ENCODE measurements at regions not wholly inside any gene's neighbourhood (a gene's known extent, or its start where the extent isn't known, plus 50 kb on each side); places are given as distances from the start of the nearest gene placed in this dataset.
A peak's percentile ranks its signal among the peaks of the same experiment; 100 is the strongest.

DNA sequence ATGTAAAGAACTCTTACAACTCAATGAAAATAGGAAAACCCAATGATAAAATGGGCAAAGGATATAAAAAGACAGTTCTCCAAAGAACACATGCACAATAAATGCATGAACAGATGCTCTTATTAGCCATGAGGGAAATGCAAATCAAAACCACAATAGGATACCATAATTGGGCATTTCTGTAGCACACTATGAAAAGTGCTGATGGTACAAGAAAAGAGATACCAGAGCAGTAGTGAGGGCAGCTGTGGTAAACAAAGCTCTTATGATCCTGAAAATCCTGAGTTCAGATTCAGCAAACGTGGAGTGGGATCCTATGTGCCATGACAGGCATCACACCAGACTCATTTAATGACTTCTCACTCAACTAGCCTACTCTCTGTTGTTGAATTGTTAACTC, 96.7 kb upstream of the SLC25A13 start:
- Mint-ChIP-seq H3K4me1 (ENCODE audit: unreplicated experiment) (peaks cover 30% of the 10 kb centered on the region), H3K4me3 (no peak overlapping the region), H3K36me3 (peaks cover 3% of the 10 kb centered on the region), H3K27me3 (no peaks in the 10 kb centered on the region), H3K9me3 (peaks cover 6% of the 10 kb centered on the region), H3K27ac (no peak overlapping the region)
- TF ChIP-seq, protein P1, sequence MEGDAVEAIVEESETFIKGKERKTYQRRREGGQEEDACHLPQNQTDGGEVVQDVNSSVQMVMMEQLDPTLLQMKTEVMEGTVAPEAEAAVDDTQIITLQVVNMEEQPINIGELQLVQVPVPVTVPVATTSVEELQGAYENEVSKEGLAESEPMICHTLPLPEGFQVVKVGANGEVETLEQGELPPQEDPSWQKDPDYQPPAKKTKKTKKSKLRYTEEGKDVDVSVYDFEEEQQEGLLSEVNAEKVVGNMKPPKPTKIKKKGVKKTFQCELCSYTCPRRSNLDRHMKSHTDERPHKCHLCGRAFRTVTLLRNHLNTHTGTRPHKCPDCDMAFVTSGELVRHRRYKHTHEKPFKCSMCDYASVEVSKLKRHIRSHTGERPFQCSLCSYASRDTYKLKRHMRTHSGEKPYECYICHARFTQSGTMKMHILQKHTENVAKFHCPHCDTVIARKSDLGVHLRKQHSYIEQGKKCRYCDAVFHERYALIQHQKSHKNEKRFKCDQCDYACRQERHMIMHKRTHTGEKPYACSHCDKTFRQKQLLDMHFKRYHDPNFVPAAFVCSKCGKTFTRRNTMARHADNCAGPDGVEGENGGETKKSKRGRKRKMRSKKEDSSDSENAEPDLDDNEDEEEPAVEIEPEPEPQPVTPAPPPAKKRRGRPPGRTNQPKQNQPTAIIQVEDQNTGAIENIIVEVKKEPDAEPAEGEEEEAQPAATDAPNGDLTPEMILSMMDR (conservative IDR thresholded peaks at IDR 0.05), result no peak
- DNase-seq (ENCODE audit: extremely low spot score, unreplicated experiment), result no peak

DNA sequence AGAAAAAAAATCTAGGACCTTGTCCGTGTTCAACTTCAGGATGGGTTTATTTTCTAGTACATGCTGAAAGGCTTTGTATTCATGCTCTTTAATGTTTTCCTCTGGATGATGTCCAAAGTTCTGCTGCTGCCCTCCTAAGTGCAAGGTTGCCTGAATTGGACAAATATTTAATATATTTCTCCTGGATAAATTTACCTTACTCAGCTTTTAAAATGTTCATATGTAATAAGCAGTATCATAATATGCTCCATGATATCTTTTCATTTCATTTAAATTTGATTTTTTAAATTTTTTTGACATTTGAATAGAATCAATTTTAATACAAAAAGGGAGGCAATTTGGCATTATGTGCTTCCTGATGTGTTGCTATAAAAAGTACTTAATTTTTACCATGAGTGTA, 95.9 kb upstream of the SLC25A13 start:
- Mint-ChIP-seq H3K27me3 (no peaks in the 10 kb centered on the region), H3K4me1 (ENCODE audit: unreplicated experiment) (peaks cover 30% of the 10 kb centered on the region), H3K36me3 (no peaks in the 10 kb centered on the region), H3K27ac (no peak overlapping the region), H3K9me3 (peaks cover under 1% of the 10 kb centered on the region), H3K4me3 (no peak overlapping the region)
- no peak for DNase-seq (ENCODE audit: extremely low spot score, unreplicated experiment)
- TF ChIP-seq, protein P1 (conservative IDR thresholded peaks at IDR 0.05), result no peak

DNA sequence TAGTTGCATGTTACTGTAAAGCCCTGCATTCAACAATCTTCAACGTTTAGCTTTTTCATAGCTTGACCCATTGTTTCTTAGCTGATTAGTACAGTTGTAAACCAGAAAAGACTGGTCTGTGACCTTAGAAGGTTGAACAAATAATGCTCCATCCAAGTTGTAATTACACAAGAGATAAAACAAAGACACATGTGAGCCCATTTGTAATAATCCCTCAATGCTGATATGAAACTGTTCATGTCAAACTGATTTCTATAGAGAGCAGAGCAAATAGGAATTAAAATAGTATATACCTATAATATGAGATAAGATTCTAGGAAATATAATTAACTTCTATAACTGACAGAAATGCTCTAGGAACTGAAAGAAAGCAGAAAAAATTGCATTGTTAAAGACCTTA, 94.7 kb upstream of the SLC25A13 start:
- TF ChIP-seq, protein P1 (conservative IDR thresholded peaks at IDR 0.05), result no peak
- no peaks in the 10 kb centered on the region for H3K27me3 Mint-ChIP-seq
- H3K36me3 Mint-ChIP-seq, result no peaks in the 10 kb centered on the region
- H3K27ac Mint-ChIP-seq, result no peak overlapping the region
- H3K9me3 Mint-ChIP-seq, result no peaks in the 10 kb centered on the region
- H3K4me3 Mint-ChIP-seq, result no peak overlapping the region
- no peak for DNase-seq (ENCODE audit: extremely low spot score, unreplicated experiment)
- peaks cover 21% of the 10 kb centered on the region for H3K4me1 Mint-ChIP-seq (ENCODE audit: unreplicated experiment)

DNA sequence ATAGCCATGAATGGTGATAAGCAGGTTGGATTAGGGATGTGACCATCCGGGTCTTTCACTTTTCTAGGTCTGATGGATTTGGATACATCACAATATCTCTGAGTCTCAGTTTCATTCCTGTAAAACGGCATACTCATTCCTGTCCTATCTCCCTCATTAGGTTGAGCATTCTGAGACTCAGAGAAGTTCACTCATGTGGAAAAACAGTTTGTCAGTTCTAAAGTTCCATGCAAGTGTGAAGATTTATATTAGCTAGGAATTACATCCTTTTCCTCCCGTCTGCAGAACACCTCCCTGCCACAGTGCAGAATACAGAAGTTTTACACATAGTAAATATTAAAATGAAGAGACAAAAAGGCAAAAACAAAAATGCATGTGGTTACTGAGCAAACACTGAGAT, 94.2 kb upstream of the SLC25A13 start:
- peak overlapping the region; percentile 1 for H3K27ac Mint-ChIP-seq
- no peaks in the 10 kb centered on the region for H3K27me3 Mint-ChIP-seq

DNA sequence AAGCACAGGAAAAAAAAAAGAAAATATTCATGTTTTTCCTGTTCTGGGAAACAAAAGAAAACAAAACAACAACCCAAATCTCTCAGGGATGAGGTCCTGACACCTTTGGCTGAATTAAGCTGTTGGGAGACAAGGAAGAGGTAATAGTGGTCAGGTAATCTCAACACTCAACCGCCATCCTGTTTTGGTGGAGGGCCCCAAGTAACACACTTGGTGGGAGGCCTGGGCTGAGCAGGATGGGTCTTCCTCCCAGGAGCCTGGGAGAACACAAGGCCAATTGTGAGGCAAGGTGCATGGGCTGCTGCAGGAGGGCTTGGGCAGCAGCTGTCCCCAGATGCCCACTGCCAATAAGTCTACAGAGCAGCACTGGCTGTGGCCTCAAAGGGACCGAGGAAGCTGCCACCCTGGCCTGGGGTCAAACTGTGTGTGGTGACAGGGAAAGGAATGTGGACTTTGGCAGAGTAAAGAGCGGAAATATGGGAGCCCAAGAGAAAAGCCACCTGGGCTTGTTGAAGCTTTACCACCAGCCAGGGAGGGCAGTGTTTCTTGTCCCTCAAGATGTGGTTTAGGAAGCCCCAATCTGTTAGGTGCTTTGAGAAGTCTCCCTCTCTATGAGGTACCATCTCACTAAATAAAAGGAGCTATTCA, 93.5 kb upstream of the SLC25A13 start:
- Mint-ChIP-seq H3K27me3 (no peaks in the 10 kb centered on the region), H3K4me1 (ENCODE audit: unreplicated experiment) (peaks cover 20% of the 10 kb centered on the region), H3K4me3 (no peak overlapping the region), H3K36me3 (no peaks in the 10 kb centered on the region), H3K9me3 (no peaks in the 10 kb centered on the region), H3K27ac (no peak overlapping the region)
- no peak for DNase-seq (ENCODE audit: extremely low spot score, unreplicated experiment)
- TF ChIP-seq, protein P1 (conservative IDR thresholded peaks at IDR 0.05), result no peak

More for the DNA sequence above, 94.2 kb upstream of the SLC25A13 start:
- Mint-ChIP-seq H3K9me3 (no peaks in the 10 kb centered on the region), H3K4me3 (no peak overlapping the region), H3K4me1 (ENCODE audit: unreplicated experiment) (peaks cover 20% of the 10 kb centered on the region), H3K36me3 (no peaks in the 10 kb centered on the region)
- DNase-seq (ENCODE audit: extremely low spot score, unreplicated experiment), result no peak
- TF ChIP-seq, protein P1 (conservative IDR thresholded peaks at IDR 0.05), result no peak

DNA sequence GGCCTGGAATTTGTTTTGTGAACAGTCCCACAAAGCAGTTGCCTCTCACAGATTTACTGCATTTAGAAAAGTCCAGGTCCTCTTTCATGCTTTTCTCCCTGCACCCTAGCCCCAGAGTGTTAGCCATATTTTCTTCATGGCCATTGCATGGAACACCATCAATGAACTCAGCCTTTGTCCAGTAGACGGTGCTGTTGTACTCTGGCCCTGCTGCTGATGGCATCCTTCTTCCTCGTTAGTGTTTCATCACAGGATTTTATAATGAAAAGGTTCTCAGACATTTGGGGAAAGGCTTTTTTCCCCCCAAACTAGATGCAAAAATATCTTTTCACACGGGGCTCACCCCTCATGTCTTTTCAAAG, 93.0 kb upstream of the SLC25A13 start:
- H3K9me3 Mint-ChIP-seq, result no peaks in the 10 kb centered on the region
- no peaks in the 10 kb centered on the region for H3K36me3 Mint-ChIP-seq
- TF ChIP-seq, protein P1 (conservative IDR thresholded peaks at IDR 0.05), result peak; percentile 85
- no peak overlapping the region for H3K27ac Mint-ChIP-seq
- H3K4me1 Mint-ChIP-seq (ENCODE audit: unreplicated experiment), result peaks cover 20% of the 10 kb centered on the region
- no peaks in the 10 kb centered on the region for H3K27me3 Mint-ChIP-seq
- no peak for DNase-seq (ENCODE audit: extremely low spot score, unreplicated experiment)
- no peak overlapping the region for H3K4me3 Mint-ChIP-seq
